Ureter (tissue), 1 donor: ENCODE measurements at regions not wholly inside any gene's neighbourhood (a gene's known extent, or its start where the extent isn't known, plus 50 kb on each side); places are given as distances from the start of the nearest gene placed in this dataset.

Source experiments
- DNase-seq: peaks from one replicate; pipeline ENCODE4 v3.0.0-alpha.2; 2020; ENCODE audit warnings: low spot score
- donor health status: DM: yes; HTN: yes; CAD: no.

GRCh38 chr2:15701341-15701907 lies 109.8 kb downstream of the DDX1 start:
- no peak for DNase-seq

GRCh38 chr2:15701991-15702390 lies 110.3 kb downstream of the DDX1 start:
- no peak for DNase-seq

- no peak for DNase-seq
Measured at GRCh38 chr2:15702452-15702851, 110.8 kb downstream of the DDX1 start.

GRCh38 chr2:15703365-15703869 lies 111.7 kb downstream of the DDX1 start:
- no peak for DNase-seq

GRCh38 chr2:15704086-15704787 lies 112.6 kb downstream of the DDX1 start:
- no peak for DNase-seq

GRCh38 chr2:15704788-15705115 lies 113.1 kb downstream of the DDX1 start:
- no peak for DNase-seq

- no peak for DNase-seq
Measured at GRCh38 chr2:15705310-15705709, 113.6 kb downstream of the DDX1 start.

- DNase-seq, result no peak
Measured at GRCh38 chr2:15705839-15706386, 114.2 kb downstream of the DDX1 start.

- no peak for DNase-seq
Measured at GRCh38 chr2:15706424-15706823, 114.8 kb downstream of the DDX1 start.

GRCh38 chr2:15706986-15707632 lies 115.4 kb downstream of the DDX1 start:
- no peak for DNase-seq

GRCh38 chr2:15708161-15708560 lies 116.5 kb downstream of the DDX1 start:
- no peak for DNase-seq

- DNase-seq, result no peak
Measured at GRCh38 chr2:15708865-15709820, 117.5 kb downstream of the DDX1 start.

GRCh38 chr2:15711126-15711860 lies 119.6 kb downstream of the DDX1 start:
- DNase-seq, result no peak

- no peak for DNase-seq
Measured at GRCh38 chr2:15712551-15713342, 121.1 kb downstream of the DDX1 start.

- DNase-seq, result no peak
Measured at GRCh38 chr2:15713475-15713874, 121.8 kb downstream of the DDX1 start.

- no peak for DNase-seq
Measured at GRCh38 chr2:15714002-15714401, 122.3 kb downstream of the DDX1 start.

- no peak for DNase-seq
Measured at GRCh38 chr2:15714609-15715008, 122.9 kb downstream of the DDX1 start.

GRCh38 chr2:15715596-15715995 lies 123.9 kb downstream of the DDX1 start:
- no peak for DNase-seq

- no peak for DNase-seq
Measured at GRCh38 chr2:15718103-15718943, 126.7 kb downstream of the DDX1 start.
